Neural cell (in vitro differentiated cells): ENCODE measurements at regions not wholly inside any gene's neighbourhood (a gene's known extent, or its start where the extent isn't known, plus 50 kb on each side); places are given as distances from the start of the nearest gene placed in this dataset.

Experiments used
- H2AFZ ChIP-seq: fragments of 200-600, 300-800 bp; sonication (generic), shearing (Covaris generic); 2 replicates; pipeline ENCODE4 v1.6.0; 2014; ENCODE audit warnings: low read depth, mild to moderate bottlenecking, antibody characterized with exemption, low read length, moderate library complexity
- H3F3A ChIP-seq: fragments of 200-600 bp; shearing (Covaris generic); 2 replicates; pipeline ENCODE4 v1.6.1; 2016; ENCODE audit warnings: mild to moderate bottlenecking, moderate library complexity, mixed read lengths, antibody characterized with exemption, low read length; ENCODE audit not compliant: insufficient read depth, poor library complexity, severe bottlenecking
- H3K27ac ChIP-seq: fragments of 200-600, 300-800 bp; sonication (generic), shearing (Covaris generic); 2 replicates; pipeline ENCODE4 v1.5.1; 2014; ENCODE audit warnings: mild to moderate bottlenecking, low read length, moderate library complexity
- H3K27me3 ChIP-seq: fragments of 300-800, 200-600 bp; sonication (generic), shearing (Covaris generic); 2 replicates; pipeline ENCODE4 v1.6.0; 2014; ENCODE audit warnings: mild to moderate bottlenecking, low read depth, low read length, moderate library complexity; ENCODE audit not compliant: insufficient read depth
- H3K36me3 ChIP-seq: fragments of 300-800, 200-600 bp; sonication (generic), shearing (Covaris generic); 2 replicates; pipeline ENCODE4 v1.5.1; 2014; ENCODE audit warnings: mild to moderate bottlenecking, antibody characterized with exemption, low read length, moderate library complexity; ENCODE audit not compliant: insufficient read depth
- H3K4me2 ChIP-seq: fragments of 300-800, 200-600 bp; sonication (generic), shearing (Covaris generic); 2 replicates; pipeline ENCODE4 v1.6.0; 2014; ENCODE audit warnings: mild to moderate bottlenecking, low read length
- H3K4me3 ChIP-seq: fragments of 300-800, 200-600 bp; sonication (generic), shearing (Covaris generic); 2 replicates; pipeline ENCODE4 v1.5.1; 2014; ENCODE audit warnings: mild to moderate bottlenecking, low read length, moderate library complexity
- H3K79me2 ChIP-seq: fragments of 200-600 bp; shearing (Covaris generic); replicated peaks from 2 replicates; pipeline ENCODE4 v1.6.0; 2014; ENCODE audit warnings: mild to moderate bottlenecking, low read length, moderate library complexity; ENCODE audit not compliant: insufficient read depth
- H3K9ac ChIP-seq: fragments of 300-800, 200-600 bp; sonication (generic), shearing (Covaris generic); 2 replicates; pipeline ENCODE4 v1.6.1; 2016; ENCODE audit warnings: mild to moderate bottlenecking, low read length, mixed read lengths
- H3K9me2 ChIP-seq: fragments of 200-600 bp; shearing (Covaris generic); 2 replicates; pipeline ENCODE4 v1.6.1; 2016; ENCODE audit warnings: mild to moderate bottlenecking, low read length, mixed read lengths; ENCODE audit not compliant: insufficient read depth
- H3K9me3 ChIP-seq: fragments of 200-600, 300-800 bp; sonication (generic), shearing (Covaris generic); 2 replicates; pipeline ENCODE4 v1.6.1; 2016; ENCODE audit warnings: mild to moderate bottlenecking, mixed run types, low read length, moderate library complexity, mixed read lengths
- H4K20me1 ChIP-seq: fragments of 200-600 bp; shearing (Covaris generic); 2 replicates; pipeline ENCODE4 v1.6.1; 2016; ENCODE audit warnings: mild to moderate bottlenecking, mixed run types; ENCODE audit not compliant: insufficient read depth
- EP300 ChIP-seq: fragments of 450-650 bp; conservative IDR thresholded peaks from 2 replicates; pipeline ENCODE4 v1.6.1; 2014; ENCODE audit warnings: antibody characterized with exemption, mild to moderate bottlenecking, moderate library complexity; ENCODE audit not compliant: poor library complexity, severe bottlenecking
- EZH2 ChIP-seq: fragments of 200-600, 300-800 bp; shearing (Covaris generic), sonication (generic); IDR thresholded peaks from 2 replicates; pipeline ENCODE4 v1.6.1; 2014; ENCODE audit warnings: antibody characterized with exemption, low read length, borderline replicate concordance, mild to moderate bottlenecking; ENCODE audit not compliant: insufficient read depth, poor library complexity, severe bottlenecking
- MXI1 ChIP-seq: fragments of 450-650 bp; conservative IDR thresholded peaks from 2 replicates; pipeline ENCODE4 v1.6.1; 2014; ENCODE audit warnings: antibody characterized with exemption, mild to moderate bottlenecking; ENCODE audit not compliant: poor library complexity, severe bottlenecking
- POLR2AphosphoS5 ChIP-seq: IDR thresholded peaks from 2 replicates; pipeline ENCODE4 v1.6.1; 2012
- RAD21 ChIP-seq: fragments of 450-650 bp; conservative IDR thresholded peaks from 2 replicates; pipeline ENCODE4 v1.6.1; 2014; ENCODE audit warnings: antibody characterized with exemption, mild to moderate bottlenecking, moderate library complexity
- SMC3 ChIP-seq: fragments of 450-650 bp; conservative IDR thresholded peaks from 2 replicates; pipeline ENCODE4 v1.6.1; 2014; ENCODE audit warnings: antibody characterized with exemption, mild to moderate bottlenecking, moderate library complexity; ENCODE audit not compliant: poor library complexity
- TAF1 ChIP-seq: IDR thresholded peaks from 2 replicates; pipeline ENCODE4 v1.6.1; 2012; ENCODE audit warnings: low read depth
- TF ChIP-seq, protein P1 (sequence below): fragments of 450-650 bp; IDR thresholded peaks from 2 replicates; pipeline ENCODE4 v1.5.1; 2014; ENCODE audit warnings: antibody characterized with exemption, mild to moderate bottlenecking, moderate library complexity; ENCODE audit not compliant: poor library complexity, severe bottlenecking
- TF ChIP-seq, protein P2 (sequence below): IDR thresholded peaks from 2 replicates; pipeline ENCODE4 v1.6.1; 2012; ENCODE audit warnings: borderline replicate concordance

DNA sequence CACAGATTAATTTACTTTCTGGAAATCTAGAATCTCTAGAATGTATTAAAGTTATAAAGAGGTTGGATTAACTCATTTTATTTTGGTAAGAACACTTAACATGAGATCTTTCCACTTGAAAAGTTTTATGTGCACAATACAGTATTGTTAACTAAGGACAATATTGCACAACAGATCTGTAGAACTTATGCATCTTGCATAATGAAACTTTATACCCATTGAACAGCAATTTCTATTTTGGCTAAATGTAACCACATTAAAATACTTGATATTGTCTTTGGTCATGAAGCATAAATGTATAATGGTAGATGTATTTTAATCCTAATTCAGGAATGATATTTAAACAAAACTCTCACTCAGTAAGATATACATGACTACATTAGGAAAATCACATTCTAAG is 203.8 kb downstream of the SNX19 start:
- no peak overlapping the region for H3K4me3 ChIP-seq
- H3K27ac ChIP-seq: no peak overlapping the region
- H3K9ac ChIP-seq: no peak overlapping the region
- H3K36me3 ChIP-seq: no peaks in the 10 kb centered on the region
- H3K4me2 ChIP-seq: no peak overlapping the region
- H3K27me3 ChIP-seq: no peaks in the 10 kb centered on the region
- no peak overlapping the region for H2AFZ ChIP-seq
- no peaks in the 10 kb centered on the region for H4K20me1 ChIP-seq
- no peaks in the 10 kb centered on the region for H3K9me3 ChIP-seq
- no peaks in the 10 kb centered on the region for H3K79me2 ChIP-seq
- H3K9me2 ChIP-seq: no peaks in the 10 kb centered on the region
- no peaks in the 10 kb centered on the region for H3F3A ChIP-seq
- TF ChIP-seq SMC3: no peak
- no peak for TF ChIP-seq TAF1
- no peak for TF ChIP-seq POLR2AphosphoS5
- no peak for TF ChIP-seq EZH2
- TF ChIP-seq RAD21: no peak
- TF ChIP-seq EP300: no peak
- TF ChIP-seq, protein P1, sequence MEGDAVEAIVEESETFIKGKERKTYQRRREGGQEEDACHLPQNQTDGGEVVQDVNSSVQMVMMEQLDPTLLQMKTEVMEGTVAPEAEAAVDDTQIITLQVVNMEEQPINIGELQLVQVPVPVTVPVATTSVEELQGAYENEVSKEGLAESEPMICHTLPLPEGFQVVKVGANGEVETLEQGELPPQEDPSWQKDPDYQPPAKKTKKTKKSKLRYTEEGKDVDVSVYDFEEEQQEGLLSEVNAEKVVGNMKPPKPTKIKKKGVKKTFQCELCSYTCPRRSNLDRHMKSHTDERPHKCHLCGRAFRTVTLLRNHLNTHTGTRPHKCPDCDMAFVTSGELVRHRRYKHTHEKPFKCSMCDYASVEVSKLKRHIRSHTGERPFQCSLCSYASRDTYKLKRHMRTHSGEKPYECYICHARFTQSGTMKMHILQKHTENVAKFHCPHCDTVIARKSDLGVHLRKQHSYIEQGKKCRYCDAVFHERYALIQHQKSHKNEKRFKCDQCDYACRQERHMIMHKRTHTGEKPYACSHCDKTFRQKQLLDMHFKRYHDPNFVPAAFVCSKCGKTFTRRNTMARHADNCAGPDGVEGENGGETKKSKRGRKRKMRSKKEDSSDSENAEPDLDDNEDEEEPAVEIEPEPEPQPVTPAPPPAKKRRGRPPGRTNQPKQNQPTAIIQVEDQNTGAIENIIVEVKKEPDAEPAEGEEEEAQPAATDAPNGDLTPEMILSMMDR: no peak
- no peak for TF ChIP-seq MXI1
- TF ChIP-seq, protein P2, sequence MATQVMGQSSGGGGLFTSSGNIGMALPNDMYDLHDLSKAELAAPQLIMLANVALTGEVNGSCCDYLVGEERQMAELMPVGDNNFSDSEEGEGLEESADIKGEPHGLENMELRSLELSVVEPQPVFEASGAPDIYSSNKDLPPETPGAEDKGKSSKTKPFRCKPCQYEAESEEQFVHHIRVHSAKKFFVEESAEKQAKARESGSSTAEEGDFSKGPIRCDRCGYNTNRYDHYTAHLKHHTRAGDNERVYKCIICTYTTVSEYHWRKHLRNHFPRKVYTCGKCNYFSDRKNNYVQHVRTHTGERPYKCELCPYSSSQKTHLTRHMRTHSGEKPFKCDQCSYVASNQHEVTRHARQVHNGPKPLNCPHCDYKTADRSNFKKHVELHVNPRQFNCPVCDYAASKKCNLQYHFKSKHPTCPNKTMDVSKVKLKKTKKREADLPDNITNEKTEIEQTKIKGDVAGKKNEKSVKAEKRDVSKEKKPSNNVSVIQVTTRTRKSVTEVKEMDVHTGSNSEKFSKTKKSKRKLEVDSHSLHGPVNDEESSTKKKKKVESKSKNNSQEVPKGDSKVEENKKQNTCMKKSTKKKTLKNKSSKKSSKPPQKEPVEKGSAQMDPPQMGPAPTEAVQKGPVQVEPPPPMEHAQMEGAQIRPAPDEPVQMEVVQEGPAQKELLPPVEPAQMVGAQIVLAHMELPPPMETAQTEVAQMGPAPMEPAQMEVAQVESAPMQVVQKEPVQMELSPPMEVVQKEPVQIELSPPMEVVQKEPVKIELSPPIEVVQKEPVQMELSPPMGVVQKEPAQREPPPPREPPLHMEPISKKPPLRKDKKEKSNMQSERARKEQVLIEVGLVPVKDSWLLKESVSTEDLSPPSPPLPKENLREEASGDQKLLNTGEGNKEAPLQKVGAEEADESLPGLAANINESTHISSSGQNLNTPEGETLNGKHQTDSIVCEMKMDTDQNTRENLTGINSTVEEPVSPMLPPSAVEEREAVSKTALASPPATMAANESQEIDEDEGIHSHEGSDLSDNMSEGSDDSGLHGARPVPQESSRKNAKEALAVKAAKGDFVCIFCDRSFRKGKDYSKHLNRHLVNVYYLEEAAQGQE: no peak

DNA sequence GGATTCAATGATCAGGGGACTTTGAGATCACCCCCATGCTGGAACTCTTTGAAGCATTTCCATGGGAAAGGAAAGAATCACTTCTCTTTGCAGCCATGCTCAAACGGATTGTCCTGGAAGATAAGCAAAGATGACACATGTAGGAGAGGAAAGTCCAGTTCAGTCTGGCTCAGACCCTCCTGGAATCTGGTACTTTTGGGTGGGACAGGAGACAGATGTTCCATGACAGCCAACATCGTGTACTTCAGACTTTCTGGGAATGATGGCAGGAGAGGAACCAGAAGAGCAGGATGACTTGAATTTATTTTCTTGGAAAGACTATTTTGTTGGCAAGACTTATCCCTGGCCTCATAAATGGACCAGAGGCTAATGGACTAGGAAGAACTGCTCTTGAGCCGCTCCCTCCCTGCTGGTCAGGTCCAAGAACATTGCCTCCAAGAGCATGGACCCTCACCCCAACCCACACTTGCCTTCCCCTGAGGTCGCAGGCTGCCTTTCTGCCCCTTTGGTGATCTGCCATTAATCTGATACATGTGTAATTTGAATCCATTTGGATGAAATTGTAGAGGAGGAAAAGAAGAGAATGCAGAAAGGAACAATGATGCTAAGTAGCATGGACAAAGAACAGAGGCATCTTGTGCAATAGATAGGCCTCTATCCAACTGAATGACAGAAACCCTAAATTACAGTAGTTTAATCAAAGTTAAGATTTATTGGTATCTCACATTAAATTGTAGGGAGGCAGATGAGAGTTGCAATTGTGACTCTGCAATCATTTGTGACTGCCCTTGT is 201.0 kb downstream of the SNX19 start:
- no peaks in the 10 kb centered on the region for H3K9me2 ChIP-seq
- H3K27ac ChIP-seq: no peak overlapping the region
- H3K79me2 ChIP-seq: no peaks in the 10 kb centered on the region
- no peaks in the 10 kb centered on the region for H3F3A ChIP-seq
- H3K27me3 ChIP-seq: no peaks in the 10 kb centered on the region
- H3K9ac ChIP-seq: no peak overlapping the region
- no peaks in the 10 kb centered on the region for H3K9me3 ChIP-seq
- H4K20me1 ChIP-seq: no peaks in the 10 kb centered on the region
- no peaks in the 10 kb centered on the region for H3K36me3 ChIP-seq
- H3K4me3 ChIP-seq: no peak overlapping the region
- no peak for TF ChIP-seq RAD21
- TF ChIP-seq TAF1: no peak
- TF ChIP-seq MXI1: no peak
- TF ChIP-seq, protein P2: no peak
- no peak for TF ChIP-seq EP300
- no peak for TF ChIP-seq EZH2
- TF ChIP-seq POLR2AphosphoS5: no peak
- TF ChIP-seq, protein P1: no peak
- no peak overlapping the region for H3K4me2 ChIP-seq
- no peak overlapping the region for H2AFZ ChIP-seq
